ENCODE measurements at regions not wholly inside any gene's neighbourhood (a gene's known extent, or its start where the extent isn't known, plus 50 kb on each side); places are given as distances from the start of the nearest gene placed in this dataset.

GRCh38 chr6:44614396-44614795 is 226.9 kb downstream of the CDC5L start:
- no peak for DNase-seq

DNA sequence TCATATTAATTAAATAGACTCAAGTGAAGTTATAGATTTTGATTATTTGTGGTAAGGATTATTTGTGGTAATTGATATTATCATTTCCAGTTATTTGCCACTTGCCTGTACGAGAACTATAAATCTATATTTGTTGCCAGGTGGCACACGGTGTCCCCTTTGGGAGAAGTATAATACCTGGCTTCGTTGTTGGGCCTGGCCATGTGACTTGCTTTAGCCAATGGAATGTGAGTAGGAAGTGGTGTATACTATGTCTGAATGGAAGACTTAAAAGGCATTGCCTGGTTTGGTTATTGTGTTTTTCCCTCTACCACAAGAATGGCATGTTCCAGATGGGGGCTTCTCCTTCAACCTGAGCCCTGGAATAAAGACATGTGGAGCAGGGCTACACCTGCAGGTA is 228.1 kb downstream of the CDC5L start:
- no peak for DNase-seq

- DNase-seq, result no peak
These were observed 229.9 kb downstream of the CDC5L start for GRCh38 chr6:44617416-44617815.

DNA sequence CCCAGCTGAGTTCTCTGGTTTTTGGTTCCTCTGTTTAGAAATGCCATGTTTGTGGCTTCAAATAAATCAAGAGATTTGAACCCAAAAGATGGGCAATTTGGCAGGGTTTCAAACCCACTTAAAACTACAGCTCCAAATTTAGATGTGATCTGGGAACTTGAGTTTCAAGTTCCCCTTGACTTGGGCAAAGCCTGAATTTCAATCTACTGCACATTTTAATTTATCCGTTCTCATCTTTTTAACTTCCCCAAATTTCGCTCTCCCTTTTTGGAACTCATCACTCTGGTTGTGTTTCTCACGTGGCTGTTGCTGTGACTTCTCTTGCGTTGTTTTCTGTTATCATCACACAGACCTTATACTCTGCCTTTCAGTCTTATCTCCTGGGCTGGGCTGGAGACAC is 230.9 kb downstream of the CDC5L start:
- DNase-seq, result no peak

DNA sequence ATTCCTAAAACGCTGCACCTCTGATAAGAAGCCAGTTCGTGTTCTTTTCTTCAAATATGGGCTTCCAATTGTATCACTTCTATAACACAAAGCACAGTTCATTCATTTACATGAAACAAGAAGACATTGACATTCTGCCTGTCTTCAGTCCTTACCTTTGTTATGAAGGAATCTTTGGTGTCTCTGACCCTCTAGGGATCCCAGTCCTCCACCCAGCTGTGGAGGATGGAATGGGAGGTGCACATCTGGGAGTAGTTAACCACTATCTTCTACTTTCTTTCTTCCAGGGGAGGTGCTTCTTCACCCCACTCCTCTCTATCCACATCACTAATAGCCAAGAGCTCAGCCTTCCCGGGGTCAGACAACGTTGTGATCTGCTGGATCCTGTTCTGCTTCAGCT is 233.4 kb downstream of the CDC5L start:
- no peak for DNase-seq

DNA sequence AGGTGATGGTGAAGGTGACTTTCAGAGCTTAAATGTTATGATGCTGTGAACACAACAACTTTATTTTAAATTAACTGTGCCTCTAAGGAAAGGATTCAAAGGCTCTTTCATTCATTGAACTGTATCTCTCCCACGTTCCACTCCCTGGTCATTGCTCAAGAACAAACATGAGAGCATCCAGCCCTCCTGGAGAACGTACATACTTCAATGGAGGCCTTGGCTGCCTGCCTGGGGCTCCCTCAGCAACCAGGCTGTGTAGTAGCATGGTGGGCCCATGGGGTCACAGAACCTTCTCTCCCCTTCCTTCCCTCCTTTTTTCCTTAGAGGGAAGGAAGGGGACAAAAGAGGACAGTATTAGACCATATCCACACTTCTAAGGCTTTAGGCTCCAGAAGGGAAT is 234.3 kb downstream of the CDC5L start:
- no peak for DNase-seq

DNA sequence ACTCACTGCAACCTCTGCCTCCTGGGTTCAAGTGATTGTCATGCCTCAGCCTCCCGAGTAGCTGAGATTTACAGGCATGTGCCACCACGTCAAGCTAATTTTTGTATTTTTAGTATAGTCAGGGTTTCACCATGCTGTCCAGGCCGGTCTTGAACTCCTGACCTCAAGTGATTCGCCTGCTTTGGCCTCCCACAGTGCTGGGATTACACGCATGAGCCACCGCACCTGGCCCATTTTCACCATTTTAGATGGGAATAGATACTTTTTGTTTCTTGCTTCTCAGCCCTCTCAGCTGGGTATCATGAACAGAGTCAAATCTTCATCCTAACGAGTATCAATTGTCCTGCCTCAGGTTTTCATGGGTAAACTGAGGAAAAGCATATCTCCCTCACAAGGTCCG is 235.0 kb downstream of the CDC5L start:
- DNase-seq, result no peak

DNA sequence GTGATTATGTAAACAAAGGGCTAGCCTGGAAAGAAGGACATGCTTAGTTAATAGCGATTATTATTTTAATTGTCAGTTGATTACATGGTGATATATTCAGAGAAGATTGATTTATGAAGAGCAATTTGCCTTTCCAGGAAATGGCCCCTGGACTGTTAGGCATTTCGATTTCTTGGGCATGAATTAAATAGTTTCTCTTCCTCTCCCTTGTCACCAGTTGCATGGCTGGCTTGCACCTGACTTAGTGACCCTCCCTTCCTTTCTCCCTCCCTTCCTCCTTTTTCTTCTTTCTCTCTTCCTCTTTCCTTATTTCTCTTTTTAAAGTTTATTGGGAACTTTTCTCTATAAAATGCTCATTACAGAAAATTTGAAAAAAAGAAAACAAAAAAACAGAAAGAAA is 235.4 kb downstream of the CDC5L start:
- no peak for DNase-seq

GRCh38 chr6:44624226-44624625 is 236.7 kb downstream of the CDC5L start:
- DNase-seq, result no peak

GRCh38 chr6:44624936-44625573 is 237.5 kb downstream of the CDC5L start:
- DNase-seq, result no peak

DNA sequence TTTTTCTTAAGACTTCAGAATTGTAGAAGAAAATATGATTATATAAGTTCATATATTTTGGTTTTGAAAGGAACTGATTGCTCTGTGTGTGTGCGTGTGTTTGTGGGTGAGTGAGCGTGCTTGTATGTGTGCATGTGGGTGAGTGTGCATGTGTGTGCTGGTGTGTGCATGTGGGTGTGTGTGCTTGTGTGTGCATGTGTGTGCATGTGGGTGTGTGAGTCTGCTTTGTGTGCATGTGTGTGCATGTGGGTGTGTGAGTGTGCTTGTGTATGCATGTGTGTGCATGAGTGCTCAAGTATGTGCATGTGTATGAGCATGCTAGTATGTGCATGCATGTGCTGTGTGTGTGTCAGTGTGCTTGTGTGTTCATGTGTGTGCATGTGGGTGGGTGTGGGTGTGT is 238.5 kb downstream of the CDC5L start:
- DNase-seq, result no peak

- DNase-seq, result no peak
These were observed 239.1 kb downstream of the CDC5L start for GRCh38 chr6:44626616-44627015.

DNA sequence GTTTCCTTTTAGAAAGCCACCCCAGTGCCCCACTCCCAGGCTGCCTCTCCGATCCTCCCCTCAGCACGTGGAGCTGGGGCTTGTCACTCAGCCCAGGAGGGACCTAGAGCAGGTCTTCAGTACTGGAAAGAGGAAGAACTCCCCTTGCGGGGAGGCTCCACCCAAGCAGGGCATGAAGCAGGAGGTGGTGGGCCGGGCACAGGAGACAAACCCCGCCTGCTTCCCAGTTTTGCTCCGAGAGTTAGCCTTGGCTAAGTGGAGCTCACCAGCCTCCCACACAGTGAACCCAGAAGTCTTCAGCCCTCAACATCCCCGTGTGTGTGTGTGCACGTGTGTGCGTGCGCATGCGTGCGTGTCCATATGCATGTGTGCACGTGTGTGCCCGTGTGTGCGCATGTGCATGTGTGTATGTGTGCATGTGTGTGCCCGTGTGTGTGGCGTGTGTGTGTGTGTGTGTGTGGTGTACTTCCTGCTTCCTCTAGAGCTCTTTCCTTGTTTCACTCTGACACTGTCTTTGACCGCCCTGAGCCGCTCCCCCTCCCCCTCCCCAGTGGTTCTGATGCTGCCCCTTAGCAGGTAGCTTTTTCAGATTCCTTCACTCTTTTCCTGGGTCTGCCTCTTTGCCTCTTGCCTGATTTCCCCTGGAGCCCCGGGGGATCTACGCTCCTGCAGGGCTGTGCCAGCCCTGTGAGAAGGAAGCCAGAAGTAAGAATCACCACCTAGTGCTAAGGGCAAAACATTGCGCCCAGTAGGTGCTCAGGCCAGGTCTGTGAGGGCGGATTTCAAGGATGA is 239.8 kb downstream of the CDC5L start:
- no peak for DNase-seq

GRCh38 chr6:44627883-44628271 is 240.4 kb downstream of the CDC5L start:
- DNase-seq, result no peak

DNA sequence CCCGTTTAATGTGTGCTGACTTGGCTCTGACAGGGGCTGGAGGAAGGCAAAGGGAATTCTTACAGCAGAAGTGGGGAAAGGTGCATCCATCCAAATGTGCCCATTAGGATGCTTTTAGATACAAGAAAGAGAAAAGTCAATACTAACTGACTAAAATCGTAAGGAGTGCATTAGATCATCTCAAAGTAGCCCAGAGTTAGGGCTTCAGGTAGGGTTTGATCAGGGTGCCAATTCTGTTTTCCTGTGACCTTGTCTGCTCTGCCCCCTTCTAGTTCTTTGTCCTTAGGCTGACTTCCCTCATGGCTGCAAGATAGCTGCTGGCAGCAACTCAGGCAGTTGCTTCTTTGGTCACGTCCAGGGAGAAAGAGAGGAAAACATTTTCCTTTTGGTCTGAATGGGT is 240.8 kb downstream of the CDC5L start:
- DNase-seq, result no peak

GRCh38 chr6:44629636-44630035 is 242.1 kb downstream of the CDC5L start:
- no peak for DNase-seq

- peak; percentile 44 for DNase-seq
These were observed 242.9 kb downstream of the CDC5L start for GRCh38 chr6:44630125-44631028.

GRCh38 chr6:44631968-44632367 is 244.5 kb downstream of the CDC5L start:
- DNase-seq, result no peak

- DNase-seq, result no peak
These were observed 246.8 kb downstream of the CDC5L start for GRCh38 chr6:44634321-44634720.

DNA sequence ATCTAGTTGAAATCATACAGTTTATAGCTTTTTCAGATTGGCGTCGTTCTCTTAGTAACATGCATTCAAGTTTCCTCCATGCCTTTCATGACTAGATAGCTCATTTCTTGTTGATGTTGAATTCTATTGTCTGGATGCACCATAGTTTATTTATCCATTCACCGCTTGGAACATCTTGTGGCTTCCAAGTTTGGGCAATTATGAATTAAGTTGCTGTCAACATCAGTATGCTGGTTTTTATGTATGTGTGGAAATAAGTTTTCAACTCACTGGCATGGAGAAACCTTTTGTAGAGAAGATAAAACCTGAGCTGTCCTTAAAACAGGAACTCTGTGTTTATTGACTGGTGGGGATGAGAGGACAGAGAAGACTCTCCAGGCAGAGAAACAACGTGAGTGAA is 248.0 kb downstream of the CDC5L start:
- DNase-seq, result no peak

- no peak for DNase-seq
These were observed 249.2 kb downstream of the CDC5L start for GRCh38 chr6:44636561-44637248.

DNA sequence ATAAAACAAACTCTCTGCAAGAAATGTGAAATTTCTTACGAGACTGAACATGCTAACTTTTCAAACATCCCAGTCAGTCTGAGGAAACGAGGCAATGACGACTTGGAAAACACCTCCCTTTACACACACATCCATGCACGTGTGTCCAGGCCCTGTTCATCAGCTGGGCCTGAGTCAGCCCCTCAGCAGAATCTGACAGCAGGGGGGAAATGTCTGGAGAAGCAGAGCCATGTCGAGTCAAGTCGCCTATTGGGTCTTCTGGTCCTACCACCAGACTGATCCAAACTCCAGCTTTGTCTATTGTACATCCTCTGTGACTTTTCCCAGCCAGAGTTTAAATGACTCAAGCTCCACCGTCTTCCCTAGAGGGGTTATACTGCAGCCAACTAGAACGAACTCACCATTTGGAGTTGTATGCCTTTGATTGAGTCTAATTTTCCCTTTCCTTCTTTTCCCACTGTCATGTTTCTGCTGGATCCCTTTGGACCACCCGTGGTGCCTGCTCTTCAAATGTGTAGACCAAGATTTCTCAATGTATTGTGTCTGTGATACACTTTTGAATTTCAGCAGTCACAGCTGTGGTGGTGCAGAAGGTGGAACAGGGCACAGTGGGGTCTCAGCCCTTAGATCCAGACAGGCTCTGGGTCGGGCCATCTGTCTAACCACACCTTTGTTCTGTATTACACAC is 254.0 kb downstream of the CDC5L start:
- no peak for DNase-seq

DNA sequence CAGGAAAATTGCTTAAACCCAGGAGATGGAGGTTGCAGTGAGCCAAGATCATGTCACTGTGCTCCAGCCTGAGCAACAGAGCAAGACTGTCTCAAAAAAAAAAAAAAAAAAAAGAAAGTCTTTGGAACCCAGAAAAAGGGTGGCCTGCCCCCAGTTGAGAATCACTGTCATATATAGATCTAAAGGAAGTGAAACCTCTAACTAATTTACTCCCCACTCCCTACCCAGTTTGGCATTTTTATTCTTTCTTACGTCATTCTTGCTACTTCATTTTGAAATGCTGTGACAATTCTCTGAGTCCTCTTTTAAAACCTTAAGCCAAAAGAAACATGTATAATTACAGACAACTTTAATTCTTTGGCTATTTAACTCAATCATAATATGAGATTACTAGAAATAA is 254.8 kb downstream of the CDC5L start:
- no peak for DNase-seq
